HG02870 (cell line): ENCODE measurements at regions not wholly inside any gene's neighbourhood (a gene's known extent, or its start where the extent isn't known, plus 50 kb on each side); places are given as distances from the start of the nearest gene placed in this dataset.

Experiments
- ATAC-seq: cut with Tn5 transposase; IDR thresholded peaks from one replicate; pipeline ENCODE4 v1.9.1; 2021; ENCODE audit warnings: mild to moderate bottlenecking, moderate library complexity; ENCODE audit not compliant: unreplicated experiment

DNA sequence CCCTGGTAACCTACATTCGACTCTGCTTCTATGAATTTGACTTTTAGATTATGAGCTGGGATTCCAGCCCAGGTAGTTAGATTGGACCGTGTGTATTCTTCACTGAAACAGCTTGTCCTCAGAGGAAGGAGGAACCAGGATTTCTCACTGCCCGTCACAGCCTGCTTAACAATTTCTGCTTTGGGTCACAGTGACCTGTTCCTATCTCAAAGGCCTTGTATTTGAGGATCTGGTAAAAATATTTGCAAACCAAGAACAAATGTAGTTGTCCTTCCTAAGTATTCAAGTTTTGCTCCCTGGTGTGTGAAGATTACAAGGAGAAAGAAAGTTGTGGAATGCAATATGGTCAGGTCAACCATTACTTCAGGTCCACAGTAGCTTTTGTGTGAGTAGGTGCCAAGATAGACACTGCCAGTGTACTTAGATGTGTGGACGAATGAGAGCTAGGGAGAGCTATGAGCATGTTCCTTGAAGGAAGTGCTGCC lies 55.1 kb downstream of the KIF4B start:
- no peak for ATAC-seq

DNA sequence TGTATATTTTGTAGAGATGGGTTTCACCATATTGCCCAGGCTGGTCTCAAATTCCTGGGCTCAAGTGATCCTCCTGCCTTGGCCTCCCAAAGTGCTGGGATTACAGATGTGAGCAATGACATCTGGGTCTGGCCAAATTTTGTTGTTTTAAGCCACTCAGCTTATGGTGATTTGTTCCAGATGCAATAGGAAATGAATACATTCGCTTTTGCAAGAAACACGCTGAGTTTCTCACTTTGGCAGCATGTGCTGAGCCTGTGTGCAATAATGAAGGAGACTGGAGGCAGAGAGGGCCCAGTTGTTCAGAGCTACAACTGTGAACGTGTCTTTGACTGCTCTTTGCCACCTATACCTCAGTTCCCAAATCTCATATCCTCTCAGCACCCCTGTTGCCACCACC lies 56.4 kb downstream of the KIF4B start:
- ATAC-seq, result no peak

DNA sequence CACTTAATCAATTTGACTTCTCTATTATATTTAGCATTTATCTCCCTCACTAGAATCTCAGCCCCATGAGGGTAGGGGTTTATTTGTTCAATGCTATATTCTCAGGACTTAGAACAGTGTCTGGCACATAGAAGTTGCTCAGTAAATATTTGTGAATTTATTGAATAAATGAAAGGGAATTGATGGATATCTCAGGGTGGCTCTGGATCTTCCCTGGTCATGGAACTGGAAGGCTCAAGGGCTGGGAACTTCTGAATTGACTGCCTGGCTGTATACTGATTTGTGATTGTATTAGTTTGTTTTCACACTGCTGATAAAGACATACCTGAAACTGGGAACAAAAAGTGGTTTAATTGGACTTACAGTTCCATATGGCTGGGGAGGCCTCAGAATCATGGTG lies 57.2 kb downstream of the KIF4B start:
- no peak for ATAC-seq

DNA sequence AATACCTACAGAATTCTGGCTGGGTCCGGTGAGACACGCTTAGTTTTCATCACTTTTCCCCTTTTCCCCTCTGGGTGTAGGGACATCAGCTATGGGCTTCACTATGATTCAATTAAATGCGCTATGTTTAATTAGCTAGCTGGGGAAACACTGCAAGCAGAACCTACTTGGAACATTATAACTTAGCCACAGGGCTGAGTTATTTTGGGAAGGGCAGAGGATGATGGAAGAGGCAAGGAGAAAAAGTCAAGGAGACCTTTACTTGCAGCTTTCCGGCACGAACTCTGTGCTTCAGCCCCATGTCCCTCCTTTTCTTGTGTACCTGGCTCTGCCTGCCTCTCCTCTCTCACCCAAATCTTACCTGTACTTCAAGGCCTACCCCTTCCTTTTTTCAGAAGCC lies 62.8 kb downstream of the KIF4B start:
- no peak for ATAC-seq

DNA sequence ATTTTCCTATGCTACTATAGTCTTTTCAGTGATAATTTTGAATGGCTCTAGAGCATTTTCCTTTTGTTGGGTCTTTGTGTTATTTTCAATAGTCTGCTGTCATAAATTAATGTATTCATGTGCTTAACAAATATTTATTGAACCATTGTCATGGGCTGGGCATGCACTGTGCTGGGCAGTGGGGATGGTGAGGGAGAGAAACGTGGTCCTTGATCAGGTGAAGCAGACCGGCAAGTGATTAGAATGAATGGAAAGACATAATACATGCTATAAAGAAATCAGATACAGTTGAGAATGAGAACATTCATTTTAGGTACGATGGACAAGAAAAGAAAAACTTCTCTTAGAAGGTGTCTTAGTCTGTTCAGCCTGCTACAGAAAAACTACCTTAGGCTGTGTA lies 66.1 kb downstream of the KIF4B start:
- ATAC-seq, result no peak

DNA sequence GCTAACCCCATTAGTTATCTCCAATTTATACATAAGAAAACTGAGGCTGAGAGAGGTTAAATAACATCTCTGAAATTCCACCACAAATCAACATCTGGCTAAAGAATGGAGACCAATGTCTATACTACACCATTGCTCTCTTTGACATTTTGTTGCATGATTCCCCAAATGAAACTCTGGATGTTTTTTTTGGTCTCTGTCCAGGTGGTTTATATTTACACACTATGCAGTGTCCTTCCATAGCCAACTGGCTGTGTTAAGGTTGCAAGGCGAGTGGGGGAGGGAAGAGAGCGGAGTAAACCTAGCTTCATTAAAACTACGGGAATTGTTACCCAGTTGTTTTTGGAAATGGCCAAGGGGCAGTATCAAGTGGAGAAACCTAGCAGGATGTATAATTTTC lies 67.2 kb downstream of the KIF4B start:
- ATAC-seq, result no peak

DNA sequence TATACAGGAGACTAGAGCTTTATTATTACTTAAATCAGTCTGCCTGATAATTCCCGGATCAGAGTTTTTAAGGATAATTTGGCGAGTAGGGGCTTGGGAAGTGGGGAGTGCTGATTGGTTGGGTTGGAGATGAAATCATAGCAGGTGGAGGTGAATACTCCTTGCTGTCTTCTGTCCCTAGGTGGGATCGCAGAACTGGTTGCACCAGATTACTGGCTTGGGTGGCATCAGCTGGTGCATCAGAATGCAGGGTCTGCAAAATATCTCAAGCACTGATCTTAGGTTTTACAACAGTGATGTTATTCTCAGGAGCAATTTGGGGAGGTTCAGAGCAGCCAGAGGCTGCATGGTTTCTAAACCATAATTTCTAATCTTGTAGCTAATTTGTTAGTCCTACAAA lies 68.1 kb downstream of the KIF4B start:
- no peak for ATAC-seq

DNA sequence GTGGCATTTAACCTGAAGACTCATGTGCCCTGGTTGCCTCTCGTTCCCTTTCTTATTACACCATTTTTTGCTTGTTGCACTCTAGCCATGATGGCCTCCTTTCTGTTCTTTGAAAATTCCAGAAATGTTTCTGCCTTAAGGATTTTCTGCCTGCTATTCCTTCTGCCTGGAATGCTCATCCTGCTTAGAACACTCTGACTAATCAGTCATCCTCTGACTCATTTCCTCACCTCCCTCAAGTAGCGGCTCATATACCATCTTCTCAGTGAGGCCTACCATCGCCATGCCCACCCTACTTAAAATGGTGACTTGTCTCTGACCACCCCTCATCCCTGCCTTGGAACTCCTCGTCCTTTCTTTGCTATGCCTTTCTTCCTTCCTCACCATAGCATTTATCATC lies 68.8 kb downstream of the KIF4B start:
- no peak for ATAC-seq

DNA sequence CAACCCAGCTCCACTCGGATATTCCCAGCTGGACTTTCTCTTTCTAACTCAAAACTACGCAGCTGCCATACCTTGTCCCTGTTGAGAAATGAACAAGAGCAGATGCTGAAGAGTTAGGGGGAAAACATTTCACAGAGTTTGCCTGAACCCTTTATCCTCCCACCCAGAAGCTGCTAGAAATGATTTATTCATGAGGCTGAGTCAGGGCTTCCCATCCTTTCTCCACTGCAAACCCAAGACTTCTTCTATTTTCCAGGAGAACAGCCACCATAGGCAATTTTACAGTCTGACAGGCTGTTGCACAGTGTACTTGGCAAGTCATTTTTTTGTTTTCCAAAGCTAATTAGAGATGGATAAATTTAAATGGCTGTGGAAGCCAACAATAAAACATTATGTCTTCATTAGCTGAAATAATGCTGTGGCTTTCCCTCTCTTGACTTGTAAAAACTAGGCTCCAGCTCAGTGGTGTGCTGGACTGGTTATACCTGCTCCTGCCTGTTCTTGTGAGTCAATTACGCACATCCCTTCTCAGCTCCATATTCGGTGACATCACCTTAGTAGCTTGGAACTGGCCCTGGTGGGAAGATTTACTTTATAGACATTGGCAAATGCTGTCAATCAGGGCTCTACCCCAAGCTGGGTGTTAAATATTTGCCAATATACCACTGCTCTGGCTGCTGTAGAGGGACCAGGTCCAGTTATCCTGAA lies 71.9 kb downstream of the KIF4B start:
- ATAC-seq, result no peak

DNA sequence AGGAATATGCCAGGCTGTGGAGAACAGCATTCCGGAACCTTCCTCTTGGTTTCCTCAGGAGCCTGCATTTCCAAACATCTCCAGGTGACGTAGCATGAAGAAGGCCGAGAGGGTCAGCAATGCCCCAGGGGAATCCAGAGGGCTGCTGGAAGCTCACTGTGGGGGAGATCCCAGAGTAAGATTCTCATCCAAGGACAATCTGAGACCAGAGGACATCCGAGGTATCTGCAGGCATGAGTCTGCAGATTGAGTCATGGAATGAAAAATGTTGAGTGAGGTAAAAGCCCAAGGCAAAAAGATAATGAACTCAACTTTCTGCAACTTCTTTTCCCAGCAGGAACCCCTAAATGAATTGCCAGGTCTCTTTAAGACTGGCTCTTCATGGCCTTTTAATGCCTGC lies 73.5 kb downstream of the KIF4B start:
- ATAC-seq, result no peak

DNA sequence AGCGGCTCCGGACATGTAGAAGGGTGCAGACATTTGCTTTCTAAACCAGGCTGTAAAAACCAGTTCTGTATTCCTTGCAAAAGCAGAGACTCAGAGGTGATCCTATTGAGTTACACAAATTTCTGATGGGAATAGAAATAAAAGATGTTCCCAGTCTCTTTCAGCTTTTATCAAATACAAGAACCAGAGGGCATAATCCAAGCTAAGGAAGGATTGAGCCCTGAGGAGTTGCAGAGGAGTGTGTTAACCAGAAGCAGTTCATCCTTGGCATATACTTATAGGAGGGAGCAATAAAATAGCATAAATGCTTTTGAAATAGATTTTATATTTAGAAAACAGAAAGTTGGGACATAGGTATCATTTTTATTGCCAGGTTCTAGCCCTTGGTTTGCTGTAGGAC lies 75.3 kb downstream of the KIF4B start:
- ATAC-seq, result no peak

DNA sequence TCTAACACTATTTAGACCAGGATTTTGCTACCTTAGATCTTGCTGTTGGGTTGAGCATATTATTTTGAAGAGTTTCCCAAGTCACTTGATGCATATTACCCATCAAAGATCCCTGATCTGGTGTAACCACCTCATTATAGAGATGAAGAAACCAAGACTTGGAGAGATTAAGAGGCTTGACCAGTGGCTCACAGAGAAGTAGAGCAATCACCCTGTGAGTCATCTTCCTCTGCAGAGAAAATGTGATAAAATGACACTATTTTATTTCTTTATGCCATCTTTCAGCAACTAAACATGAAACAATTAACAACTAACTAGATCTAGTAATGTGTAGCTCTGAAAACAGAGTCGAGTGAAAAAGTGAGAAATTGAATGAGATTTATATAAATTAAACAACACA lies 76.1 kb downstream of the KIF4B start:
- ATAC-seq, result no peak

DNA sequence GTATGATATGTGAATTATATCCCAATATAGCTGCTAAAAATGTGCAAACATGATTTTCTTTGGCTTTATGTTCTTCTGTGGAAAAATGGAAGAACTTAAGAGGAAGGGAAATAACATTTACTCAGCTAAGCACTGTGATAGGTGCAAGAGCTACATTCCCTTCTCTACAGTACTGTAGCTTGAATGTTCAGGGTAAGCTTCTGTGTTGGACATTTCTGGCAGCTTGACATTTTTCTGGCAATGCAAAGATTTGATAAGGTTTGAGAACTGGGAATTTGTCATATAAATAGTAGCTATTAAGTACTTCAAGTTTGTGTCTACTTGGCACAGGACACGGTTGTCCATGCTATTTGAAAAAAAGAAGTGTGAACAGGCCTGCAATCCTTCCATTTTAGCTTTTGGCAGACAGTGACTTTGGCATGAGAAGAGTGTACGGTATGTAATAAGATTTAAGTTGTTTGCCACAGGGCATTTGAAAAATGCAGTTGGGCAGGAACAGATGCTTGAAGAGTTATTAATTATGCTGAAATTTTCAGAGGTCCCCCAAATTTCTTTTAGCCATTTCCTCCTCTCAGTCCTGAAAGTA lies 77.6 kb downstream of the KIF4B start:
- ATAC-seq, result no peak

DNA sequence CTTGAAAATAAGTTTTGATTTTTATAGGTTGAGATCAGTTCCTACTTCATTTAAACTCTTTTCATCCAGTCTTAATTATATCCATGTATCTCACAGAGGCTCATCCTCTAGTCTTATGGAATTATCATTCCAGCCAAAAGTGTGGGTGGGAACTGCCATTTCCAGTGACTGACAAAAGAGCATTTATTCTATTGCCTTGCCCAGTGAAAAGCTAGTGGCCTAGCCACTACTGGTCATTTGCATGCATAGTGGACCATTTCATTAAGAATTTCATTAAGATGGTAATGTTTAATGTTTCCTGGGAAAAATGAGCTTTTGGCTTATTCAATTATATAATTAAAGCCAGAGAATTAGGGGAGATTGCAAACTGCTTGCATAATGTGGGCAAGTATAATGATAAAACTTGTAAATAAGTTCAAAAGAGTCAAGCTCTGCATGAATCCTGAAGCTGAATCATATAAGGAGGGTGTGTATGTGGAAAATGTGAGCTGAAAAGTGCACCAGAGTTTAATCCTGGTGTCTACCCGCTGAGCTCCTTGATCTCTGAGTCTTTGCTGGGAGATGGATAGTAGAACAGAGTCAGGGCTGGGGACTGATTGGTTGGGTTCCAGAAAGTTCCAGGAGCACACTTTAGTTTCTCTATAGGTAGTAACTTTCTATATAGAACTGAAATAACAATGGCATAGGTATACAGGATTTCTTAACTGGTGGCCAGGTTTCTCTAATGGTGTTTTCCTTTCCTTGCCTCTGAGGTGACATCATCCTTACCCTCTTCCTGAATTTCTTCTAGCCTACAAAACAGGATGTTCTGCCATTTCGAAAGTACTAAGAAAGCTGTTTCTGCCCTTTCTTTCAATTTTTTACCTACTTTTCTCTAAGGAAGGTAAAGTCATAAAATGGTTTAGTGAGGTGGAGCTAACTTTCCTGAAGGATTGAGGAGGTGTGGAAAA lies 78.5 kb downstream of the KIF4B start:
- ATAC-seq, result no peak

DNA sequence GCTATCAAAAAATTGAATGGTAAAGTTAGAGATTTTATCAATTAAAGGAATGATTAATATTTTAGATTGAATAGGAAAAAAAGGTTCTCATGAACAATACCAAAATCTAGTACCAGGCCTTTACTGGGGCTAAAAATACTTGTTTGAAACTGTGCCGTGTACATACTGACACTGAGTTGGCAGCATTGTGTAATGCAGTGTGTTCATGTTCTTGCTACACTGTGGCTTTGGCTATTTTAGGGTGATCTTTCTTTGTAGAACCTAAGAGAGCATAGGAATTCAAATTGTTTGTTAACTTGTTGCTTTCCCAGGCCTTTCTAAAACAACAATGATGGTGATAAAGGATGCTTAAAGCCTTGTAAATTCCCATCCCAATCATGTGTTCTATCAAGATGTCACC lies 80.9 kb downstream of the KIF4B start:
- ATAC-seq, result no peak

DNA sequence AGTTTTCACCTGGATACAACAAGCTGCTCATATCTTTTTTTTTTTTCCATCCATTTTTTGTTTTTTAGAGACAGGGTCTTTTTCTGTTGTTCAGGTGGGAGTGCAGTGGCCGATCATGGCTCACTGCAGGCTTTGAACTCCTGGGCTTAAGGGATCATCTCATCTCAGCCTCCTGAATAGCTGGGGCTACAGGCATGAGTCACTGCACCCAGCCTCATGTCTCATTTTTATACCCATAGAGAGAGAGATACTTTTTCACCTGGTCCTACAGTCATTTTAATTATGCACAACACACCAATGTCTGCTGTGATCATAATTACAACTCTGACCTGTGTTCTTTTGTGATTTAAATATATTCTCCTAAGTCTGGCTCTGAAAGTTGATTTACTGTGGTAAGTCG lies 84.4 kb downstream of the KIF4B start:
- no peak for ATAC-seq

DNA sequence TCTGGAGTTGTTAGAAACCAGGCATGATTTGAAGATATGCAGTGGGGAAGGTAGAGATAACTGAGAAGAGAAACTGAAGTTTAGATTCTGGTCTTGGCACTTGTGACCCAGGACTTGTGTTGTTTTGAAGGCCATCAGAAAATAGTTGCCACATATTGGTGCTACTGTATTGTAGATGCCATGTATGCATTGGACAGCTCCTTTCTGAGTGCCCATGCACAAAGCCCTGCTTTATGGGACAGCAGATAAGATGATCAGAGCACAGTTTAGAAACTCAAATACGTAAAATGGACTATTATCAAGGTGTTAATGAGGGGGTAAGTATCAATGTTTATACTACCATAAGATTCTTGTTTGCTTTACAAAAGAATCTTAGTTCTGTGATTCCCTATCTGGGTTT lies 84.9 kb downstream of the KIF4B start:
- no peak for ATAC-seq

DNA sequence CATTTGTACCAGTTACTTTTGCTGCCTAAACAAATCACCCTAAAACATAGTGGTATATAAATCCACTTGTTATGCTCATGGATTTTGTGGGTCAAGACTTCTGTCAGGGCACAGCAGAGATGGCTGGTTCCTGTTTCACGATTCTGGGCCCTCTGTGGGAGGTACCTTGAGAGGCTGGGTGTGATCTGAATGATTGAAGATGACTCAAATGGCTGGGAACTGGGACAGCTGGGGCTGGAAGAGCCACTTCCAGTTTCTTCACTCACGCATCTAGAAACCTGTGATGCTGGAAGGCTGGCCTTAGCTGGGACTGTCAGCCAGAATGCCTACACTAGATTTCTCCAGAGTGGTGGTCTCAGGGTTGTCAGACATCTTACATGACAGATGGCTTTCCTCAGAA lies 88.1 kb downstream of the KIF4B start:
- no peak for ATAC-seq

DNA sequence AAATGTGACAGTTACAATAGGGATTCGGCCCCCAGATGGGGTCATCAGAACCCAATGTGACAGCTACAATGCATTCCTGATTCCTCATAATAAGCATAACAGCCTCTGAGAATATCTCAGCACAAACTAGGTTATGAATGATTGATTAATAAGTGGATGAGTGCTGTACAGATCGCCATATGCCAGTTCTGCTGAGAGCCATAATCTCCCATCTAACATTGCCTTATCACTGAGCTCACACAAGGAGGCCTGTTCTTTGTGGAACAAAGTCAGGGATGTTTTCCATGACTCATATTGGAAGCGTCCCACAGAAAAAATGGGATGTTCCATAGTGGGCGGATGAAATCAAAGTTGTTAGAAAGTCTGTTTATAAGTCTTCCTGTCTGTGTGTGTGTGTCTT lies 89.6 kb downstream of the KIF4B start:
- no peak for ATAC-seq

DNA sequence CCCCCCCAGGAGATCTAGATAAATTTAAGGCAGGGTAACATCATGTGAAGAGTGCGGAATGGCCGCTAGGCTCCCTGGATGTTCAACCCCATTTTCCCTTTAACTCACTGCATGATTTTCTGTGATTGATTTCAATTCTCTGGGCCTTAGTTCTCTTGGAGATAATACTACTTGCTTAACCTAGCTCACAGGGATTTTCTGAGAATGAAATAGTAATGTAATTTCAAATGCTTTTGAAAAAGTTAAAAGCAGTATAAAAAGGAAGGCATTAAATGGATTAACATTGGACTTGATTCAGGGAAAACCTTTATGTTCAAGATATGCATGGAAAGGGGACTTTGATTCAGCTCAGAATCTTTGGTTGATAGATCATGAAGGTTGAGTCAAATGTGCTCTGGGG lies 90.9 kb downstream of the KIF4B start:
- no peak for ATAC-seq

DNA sequence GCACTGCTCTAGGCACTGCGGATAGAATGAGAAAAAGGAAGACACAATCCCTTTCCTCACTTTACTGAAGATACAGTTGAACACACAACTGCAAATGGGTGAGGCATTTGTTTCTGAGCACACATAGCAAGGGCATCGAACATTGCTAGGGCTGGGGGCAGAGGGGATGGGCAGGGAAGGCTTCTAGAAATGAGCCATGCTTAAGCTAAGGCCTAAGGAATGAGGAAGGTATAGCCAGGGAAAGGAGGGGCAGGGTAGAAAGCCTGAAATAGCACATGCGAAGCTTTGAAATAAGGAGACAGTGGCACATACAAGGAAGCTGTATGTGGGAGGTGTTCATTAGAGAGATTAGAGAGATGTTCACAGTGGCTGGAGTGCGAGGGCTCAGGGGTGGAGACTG lies 92.7 kb downstream of the KIF4B start:
- no peak for ATAC-seq

DNA sequence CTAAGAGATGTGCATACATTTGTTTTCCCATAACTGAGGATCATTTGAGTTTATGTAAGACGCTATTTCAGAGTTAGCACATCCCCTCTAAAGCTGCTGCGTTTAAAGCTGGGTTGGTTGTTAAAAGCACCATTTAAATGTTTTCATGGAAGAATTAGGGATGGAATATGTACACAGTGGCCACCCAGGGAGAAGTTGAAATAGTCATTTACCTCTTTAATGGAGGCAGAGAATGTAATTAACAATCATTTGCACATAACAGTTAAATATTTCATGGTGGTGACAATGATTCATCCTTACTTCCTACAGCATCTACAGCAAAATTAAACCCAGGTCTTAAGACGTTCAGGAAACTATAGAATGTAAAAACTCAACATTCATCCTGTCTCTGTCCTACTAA lies 100.3 kb downstream of the KIF4B start:
- ATAC-seq, result no peak
